Fibroblast of villous mesenchyme (primary cell): ENCODE measurements at regions not wholly inside any gene's neighbourhood (a gene's known extent, or its start where the extent isn't known, plus 50 kb on each side); places are given as distances from the start of the nearest gene placed in this dataset.
"Not testable (repeated sequence)": the region's sequence is repeated elsewhere in the genome, so short reads cannot be mapped to it uniquely, and the experiment has no call there.

ENCODE experiments used
- DNase-seq: peaks from one replicate; pipeline ENCODE4 v3.0.0-alpha.2; 2010; ENCODE audit warnings: low read depth
- H3K4me3 ChIP-seq: 2 replicates; pipeline ENCODE4 v1.5.1; 2011; ENCODE audit warnings: low read depth, mild to moderate bottlenecking, low read length
- TF ChIP-seq, protein P1 (sequence below): IDR thresholded peaks from 2 replicates; pipeline ENCODE4 v1.5.1; 2012; ENCODE audit warnings: low read depth, mild to moderate bottlenecking, low read length; ENCODE audit not compliant: insufficient read depth

- TF ChIP-seq, protein P1, sequence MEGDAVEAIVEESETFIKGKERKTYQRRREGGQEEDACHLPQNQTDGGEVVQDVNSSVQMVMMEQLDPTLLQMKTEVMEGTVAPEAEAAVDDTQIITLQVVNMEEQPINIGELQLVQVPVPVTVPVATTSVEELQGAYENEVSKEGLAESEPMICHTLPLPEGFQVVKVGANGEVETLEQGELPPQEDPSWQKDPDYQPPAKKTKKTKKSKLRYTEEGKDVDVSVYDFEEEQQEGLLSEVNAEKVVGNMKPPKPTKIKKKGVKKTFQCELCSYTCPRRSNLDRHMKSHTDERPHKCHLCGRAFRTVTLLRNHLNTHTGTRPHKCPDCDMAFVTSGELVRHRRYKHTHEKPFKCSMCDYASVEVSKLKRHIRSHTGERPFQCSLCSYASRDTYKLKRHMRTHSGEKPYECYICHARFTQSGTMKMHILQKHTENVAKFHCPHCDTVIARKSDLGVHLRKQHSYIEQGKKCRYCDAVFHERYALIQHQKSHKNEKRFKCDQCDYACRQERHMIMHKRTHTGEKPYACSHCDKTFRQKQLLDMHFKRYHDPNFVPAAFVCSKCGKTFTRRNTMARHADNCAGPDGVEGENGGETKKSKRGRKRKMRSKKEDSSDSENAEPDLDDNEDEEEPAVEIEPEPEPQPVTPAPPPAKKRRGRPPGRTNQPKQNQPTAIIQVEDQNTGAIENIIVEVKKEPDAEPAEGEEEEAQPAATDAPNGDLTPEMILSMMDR: no peak
- H3K4me3 ChIP-seq: no peak overlapping the region
Observed at GRCh38 chr4:138789796-138790195, 225.8 kb upstream of the NOCT start.

GRCh38 chr4:138788857-138789256 lies 226.7 kb upstream of the NOCT start:
- DNase-seq: no peak
- TF ChIP-seq, protein P1: no peak
- no peak overlapping the region for H3K4me3 ChIP-seq

More at GRCh38 chr4:138789796-138790195, 225.8 kb upstream of the NOCT start:
- DNase-seq: no peak

DNA sequence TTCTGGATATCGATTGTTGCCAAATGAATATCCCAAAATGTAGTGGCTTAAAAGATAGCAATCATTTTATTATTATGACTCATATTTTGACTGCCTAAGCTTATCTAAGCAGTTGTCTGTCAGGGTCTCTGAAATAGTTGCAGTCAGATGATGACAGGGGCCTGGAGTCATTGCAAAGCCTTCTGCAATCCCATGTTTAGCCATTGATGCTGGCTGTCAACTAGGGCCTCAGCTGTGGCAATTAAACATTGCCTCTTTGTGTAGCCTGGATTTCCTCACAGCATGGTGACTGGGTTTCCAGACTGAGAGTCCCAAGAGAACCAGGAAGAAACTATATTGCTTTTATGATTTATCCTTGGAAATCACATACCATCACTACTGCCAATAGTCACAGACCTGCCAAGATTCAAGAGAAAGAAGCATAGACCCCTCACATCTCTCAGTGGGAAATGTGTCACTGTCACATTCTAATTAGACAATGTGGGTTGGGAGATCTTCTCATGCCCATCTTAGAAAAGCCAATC lies 227.3 kb upstream of the NOCT start:
- TF ChIP-seq, protein P1: no peak
- no peak for DNase-seq

DNA sequence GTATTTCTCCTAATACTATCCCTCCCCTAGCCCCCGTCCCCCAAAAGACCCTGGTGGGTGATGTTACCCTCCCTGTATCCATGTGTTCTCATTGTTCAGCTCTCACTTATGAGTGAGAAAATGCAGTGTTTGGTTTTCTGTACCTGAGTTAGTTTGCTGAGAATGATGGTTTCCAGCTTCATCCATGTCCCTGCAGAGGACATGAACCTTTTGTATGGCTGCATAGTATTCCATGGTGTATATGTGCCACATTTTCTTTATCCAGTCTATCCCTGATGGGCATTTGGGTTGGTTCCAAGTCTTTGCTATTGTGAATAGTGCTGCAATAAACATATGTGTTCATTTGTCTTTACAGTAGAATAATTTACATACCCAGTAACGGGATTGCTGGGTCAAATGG lies 235.8 kb upstream of the NOCT start:
- H3K4me3 ChIP-seq: not testable (repeated sequence)

More for the DNA sequence above, 227.3 kb upstream of the NOCT start:
- H3K4me3 ChIP-seq: no peak overlapping the region

GRCh38 chr4:138775890-138776289 lies 239.7 kb upstream of the NOCT start:
- DNase-seq: peak; percentile 5
- TF ChIP-seq, protein P1: no peak

More for the DNA sequence above, 235.8 kb upstream of the NOCT start:
- not testable (repeated sequence) for DNase-seq

GRCh38 chr4:138775489-138775888 lies 240.1 kb upstream of the NOCT start:
- H3K4me3 ChIP-seq: no peak overlapping the region
- TF ChIP-seq, protein P1: no peak
- DNase-seq: no peak

More at GRCh38 chr4:138775890-138776289, 239.7 kb upstream of the NOCT start:
- H3K4me3 ChIP-seq: no peak overlapping the region

DNA sequence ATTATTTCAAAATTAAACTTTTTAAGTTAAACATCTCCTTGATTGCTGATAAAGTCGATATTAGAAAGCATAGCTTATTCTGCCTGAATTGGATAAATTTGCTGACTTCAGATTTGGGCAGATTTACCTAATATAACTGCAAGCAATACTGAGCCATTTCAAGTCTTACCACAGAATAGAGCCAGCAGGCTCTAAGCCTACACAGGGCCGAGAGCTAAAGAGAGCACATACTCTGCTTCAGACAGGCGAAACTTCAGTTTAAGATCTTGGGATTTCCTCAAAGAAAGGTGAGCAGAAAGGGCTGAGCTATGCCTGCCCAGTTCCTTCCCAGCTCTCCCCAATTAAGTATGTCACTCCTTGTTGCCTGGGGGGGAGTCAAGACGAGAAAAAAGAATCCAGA lies 240.6 kb upstream of the NOCT start:
- no peak overlapping the region for H3K4me3 ChIP-seq
- TF ChIP-seq, protein P1: no peak
- no peak for DNase-seq

DNA sequence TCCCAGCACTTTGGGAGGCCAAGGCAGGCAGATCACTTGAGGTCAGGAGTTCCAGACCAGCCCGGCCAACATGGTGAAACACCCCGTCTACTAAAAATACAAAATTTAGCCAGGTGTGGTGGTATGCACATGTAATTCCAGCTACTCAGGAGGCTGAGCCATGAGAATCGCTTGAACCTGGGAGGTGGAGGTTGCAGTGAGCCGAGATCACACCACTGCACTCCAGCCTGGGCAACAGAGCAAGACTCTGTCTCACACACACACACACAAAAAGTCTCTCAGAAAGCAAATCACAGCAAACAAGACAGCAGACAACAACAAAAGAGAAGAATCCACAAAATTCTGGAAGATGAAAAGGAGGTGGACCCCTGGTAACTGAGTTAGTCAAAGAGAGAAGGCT lies 241.5 kb upstream of the NOCT start:
- not testable (repeated sequence) for H3K4me3 ChIP-seq, DNase-seq
